Suprapubic skin (tissue), 4 donors: ENCODE measurements at regions not wholly inside any gene's neighbourhood (a gene's known extent, or its start where the extent isn't known, plus 50 kb on each side); places are given as distances from the start of the nearest gene placed in this dataset.

Source experiments
- EP300 ChIP-seq: sonication (generic); formaldehyde crosslinking; IDR thresholded peaks from one replicate; pipeline ENCODE4 v1.6.1; 2017; ENCODE audit warnings: antibody characterized with exemption
- POLR2AphosphoS5 ChIP-seq, 3 donors: sonication (generic); formaldehyde crosslinking; IDR thresholded peaks; one replicate each; pipeline ENCODE4 v1.6.1; 2017; ENCODE audit warnings: antibody characterized with exemption in 3 of 3
- TF ChIP-seq, protein P1 (sequence below), 2 donors: fragments of 200-600 bp in 1 of 2; fragments of 450-650 bp in 1 of 2; sonication (generic) in 1 of 2; IDR thresholded peaks; one replicate each; pipeline ENCODE4 v1.5.1; 2016 to 2019; ENCODE audit warnings: antibody characterized with exemption in 2 of 2, mild to moderate bottlenecking in 1 of 2, moderate library complexity in 1 of 2

DNA sequence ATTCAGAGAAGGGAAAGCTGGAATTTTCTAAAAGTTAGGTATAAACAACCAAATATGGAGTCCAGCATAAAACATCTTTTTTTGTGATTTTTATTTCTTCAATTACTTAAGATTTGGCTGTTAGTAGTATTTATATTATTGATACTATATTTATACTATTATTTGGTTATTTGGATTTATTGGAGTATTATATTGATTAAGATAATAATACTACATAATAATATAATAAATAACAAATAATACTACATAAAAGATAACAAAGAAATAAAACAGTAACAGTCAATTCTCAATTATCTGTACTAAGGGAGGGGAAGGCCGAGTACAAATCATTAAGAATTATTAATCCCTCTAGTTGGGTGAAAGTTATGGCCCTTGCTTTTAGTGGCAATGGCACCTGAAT lies 66.0 kb upstream of the IRF2 start:
- TF ChIP-seq, protein P1, sequence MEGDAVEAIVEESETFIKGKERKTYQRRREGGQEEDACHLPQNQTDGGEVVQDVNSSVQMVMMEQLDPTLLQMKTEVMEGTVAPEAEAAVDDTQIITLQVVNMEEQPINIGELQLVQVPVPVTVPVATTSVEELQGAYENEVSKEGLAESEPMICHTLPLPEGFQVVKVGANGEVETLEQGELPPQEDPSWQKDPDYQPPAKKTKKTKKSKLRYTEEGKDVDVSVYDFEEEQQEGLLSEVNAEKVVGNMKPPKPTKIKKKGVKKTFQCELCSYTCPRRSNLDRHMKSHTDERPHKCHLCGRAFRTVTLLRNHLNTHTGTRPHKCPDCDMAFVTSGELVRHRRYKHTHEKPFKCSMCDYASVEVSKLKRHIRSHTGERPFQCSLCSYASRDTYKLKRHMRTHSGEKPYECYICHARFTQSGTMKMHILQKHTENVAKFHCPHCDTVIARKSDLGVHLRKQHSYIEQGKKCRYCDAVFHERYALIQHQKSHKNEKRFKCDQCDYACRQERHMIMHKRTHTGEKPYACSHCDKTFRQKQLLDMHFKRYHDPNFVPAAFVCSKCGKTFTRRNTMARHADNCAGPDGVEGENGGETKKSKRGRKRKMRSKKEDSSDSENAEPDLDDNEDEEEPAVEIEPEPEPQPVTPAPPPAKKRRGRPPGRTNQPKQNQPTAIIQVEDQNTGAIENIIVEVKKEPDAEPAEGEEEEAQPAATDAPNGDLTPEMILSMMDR (IDR thresholded peaks at IDR 0.05): no peak
- TF ChIP-seq EP300 (no peak), POLR2AphosphoS5 (IDR thresholded peaks at IDR 0.05) (no peak)
